Osteoblast (primary cell): ENCODE measurements at regions not wholly inside any gene's neighbourhood (a gene's known extent, or its start where the extent isn't known, plus 50 kb on each side); places are given as distances from the start of the nearest gene placed in this dataset.
A peak's percentile ranks its signal among the peaks of the same experiment; 100 is the strongest.

Experiments used
- DNase-seq: peaks from one replicate; pipeline ENCODE4 v3.0.0; 2011; ENCODE audit warnings: low spot score, mixed read lengths; ENCODE audit not compliant: insufficient read length; ENCODE audit errors: missing footprints
- H2AFZ ChIP-seq: 2 replicates; pipeline ENCODE4 v1.6.0; 2011; ENCODE audit warnings: mild to moderate bottlenecking, low read length
- H3K27ac ChIP-seq: 2 replicates; pipeline ENCODE4 v1.5.1; 2011; ENCODE audit warnings: mild to moderate bottlenecking, low read depth, low read length, moderate library complexity
- H3K27me3 ChIP-seq: 2 replicates; pipeline ENCODE4 v1.6.0; 2012; ENCODE audit warnings: mild to moderate bottlenecking, control low read depth, inconsistent platforms, low read length, moderate library complexity; ENCODE audit not compliant: insufficient read depth
- H3K36me3 ChIP-seq: 2 replicates; pipeline ENCODE4 v1.5.1; 2011; ENCODE audit warnings: mild to moderate bottlenecking, low read length, control low read depth, moderate library complexity; ENCODE audit not compliant: insufficient read depth
- H3K4me1 ChIP-seq: 2 replicates; pipeline ENCODE4 v1.5.1; 2011; ENCODE audit warnings: mild to moderate bottlenecking, low read length, control low read depth, moderate library complexity; ENCODE audit not compliant: insufficient read depth
- H3K4me2 ChIP-seq: 2 replicates; pipeline ENCODE4 v1.6.0; 2011; ENCODE audit warnings: mild to moderate bottlenecking, low read length; ENCODE audit not compliant: insufficient read depth
- H3K4me3 ChIP-seq: fragments of 200-600 bp; sonication (generic); 3 replicates; pipeline ENCODE4 v1.5.1; 2012; ENCODE audit warnings: mild to moderate bottlenecking, low read length, inconsistent platforms; ENCODE audit not compliant: insufficient read depth
- H3K79me2 ChIP-seq: 2 replicates; pipeline ENCODE4 v1.6.0; 2012; ENCODE audit warnings: mild to moderate bottlenecking, low read length, control low read depth, inconsistent platforms; ENCODE audit not compliant: insufficient read depth
- H3K9me3 ChIP-seq: 2 replicates; pipeline ENCODE4 v1.5.1; 2011; ENCODE audit warnings: low read depth, low read length, control low read depth
- H4K20me1 ChIP-seq: 2 replicates; pipeline ENCODE4 v1.6.0; 2012; ENCODE audit warnings: mild to moderate bottlenecking, low read length, control low read depth; ENCODE audit not compliant: insufficient read depth
- TF ChIP-seq, protein P1 (sequence below): IDR thresholded peaks from 2 replicates; pipeline ENCODE4 v1.5.1; 2011; ENCODE audit warnings: mild to moderate bottlenecking, low read depth, low read length, moderate library complexity; ENCODE audit errors: extremely low read depth

DNA sequence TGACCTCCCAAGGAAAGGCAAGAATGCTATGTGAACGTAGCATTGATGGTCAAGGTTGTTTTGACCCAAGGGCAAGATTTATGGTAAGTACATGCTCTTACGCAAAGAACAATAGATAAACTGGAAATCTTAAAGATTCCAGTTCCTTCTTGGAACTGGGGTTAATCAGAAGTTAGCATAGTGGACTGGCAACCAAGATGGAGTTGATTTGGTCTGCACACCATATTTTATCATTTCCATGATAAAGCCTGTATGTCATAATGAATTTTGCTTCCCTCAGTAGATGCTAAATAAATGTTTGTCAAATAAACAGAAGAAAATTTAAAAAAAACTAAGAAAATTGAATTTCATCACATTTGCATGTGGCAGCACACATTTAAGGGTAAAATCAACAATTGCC, 242.4 kb upstream of the MEF2C start:
- Histone ChIP-seq H3K27me3 (no peaks in the 10 kb centered on the region), H4K20me1 (no peaks in the 10 kb centered on the region), H3K36me3 (no peaks in the 10 kb centered on the region), H3K4me3 (no peak overlapping the region), H3K4me2 (no peak overlapping the region), H3K27ac (no peak overlapping the region), H3K9me3 (no peaks in the 10 kb centered on the region), H2AFZ (no peak overlapping the region), H3K79me2 (no peaks in the 10 kb centered on the region), H3K4me1 (no peaks in the 10 kb centered on the region)
- TF ChIP-seq, protein P1, sequence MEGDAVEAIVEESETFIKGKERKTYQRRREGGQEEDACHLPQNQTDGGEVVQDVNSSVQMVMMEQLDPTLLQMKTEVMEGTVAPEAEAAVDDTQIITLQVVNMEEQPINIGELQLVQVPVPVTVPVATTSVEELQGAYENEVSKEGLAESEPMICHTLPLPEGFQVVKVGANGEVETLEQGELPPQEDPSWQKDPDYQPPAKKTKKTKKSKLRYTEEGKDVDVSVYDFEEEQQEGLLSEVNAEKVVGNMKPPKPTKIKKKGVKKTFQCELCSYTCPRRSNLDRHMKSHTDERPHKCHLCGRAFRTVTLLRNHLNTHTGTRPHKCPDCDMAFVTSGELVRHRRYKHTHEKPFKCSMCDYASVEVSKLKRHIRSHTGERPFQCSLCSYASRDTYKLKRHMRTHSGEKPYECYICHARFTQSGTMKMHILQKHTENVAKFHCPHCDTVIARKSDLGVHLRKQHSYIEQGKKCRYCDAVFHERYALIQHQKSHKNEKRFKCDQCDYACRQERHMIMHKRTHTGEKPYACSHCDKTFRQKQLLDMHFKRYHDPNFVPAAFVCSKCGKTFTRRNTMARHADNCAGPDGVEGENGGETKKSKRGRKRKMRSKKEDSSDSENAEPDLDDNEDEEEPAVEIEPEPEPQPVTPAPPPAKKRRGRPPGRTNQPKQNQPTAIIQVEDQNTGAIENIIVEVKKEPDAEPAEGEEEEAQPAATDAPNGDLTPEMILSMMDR: no peak
- no peak for DNase-seq

DNA sequence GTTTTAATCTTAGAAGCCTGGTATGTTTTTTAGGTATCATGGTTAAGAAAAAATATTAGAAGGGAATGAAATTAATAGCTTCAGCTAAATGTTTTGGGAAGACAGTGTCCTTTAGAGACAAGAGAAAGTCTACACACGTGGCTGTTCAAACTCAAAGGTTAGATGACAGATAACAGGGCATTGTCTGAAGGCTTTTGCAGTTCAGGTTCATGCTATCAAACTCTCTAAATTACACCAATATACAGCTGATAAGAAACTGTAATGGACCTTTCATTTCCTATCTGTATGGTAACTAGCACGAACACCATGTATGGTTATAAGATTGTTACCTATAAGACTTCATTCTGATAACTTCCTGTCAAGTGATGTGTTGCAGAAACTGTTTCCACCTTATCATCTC, 240.6 kb upstream of the MEF2C start:
- H3K79me2 ChIP-seq: no peaks in the 10 kb centered on the region
- no peaks in the 10 kb centered on the region for H3K4me1 ChIP-seq

DNA sequence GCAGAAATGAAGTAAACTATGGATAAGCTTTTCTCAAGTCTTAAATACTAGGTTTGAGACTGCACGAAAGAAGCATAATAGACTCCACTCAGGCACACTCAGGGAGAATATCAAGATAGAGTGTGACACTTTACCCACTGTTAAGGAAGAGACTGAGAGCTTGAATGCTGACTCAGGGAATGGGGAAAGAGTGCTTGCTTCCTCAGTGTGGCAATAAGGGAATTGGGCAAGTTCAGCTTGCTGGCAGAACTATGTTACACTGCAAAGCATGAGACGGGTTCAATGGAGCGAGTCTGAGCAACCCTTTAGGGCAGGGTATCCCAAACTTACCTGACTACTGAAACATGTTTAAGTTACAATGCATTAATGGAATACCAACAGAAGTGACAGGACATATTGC, 237.7 kb upstream of the MEF2C start:
- Histone ChIP-seq H3K36me3 (no peaks in the 10 kb centered on the region), H3K27me3 (no peaks in the 10 kb centered on the region), H3K4me3 (no peak overlapping the region), H4K20me1 (no peaks in the 10 kb centered on the region), H3K79me2 (no peaks in the 10 kb centered on the region), H3K4me1 (no peaks in the 10 kb centered on the region), H3K4me2 (no peak overlapping the region), H2AFZ (no peak overlapping the region), H3K9me3 (no peaks in the 10 kb centered on the region), H3K27ac (no peak overlapping the region)
- DNase-seq: no peak
- TF ChIP-seq, protein P1: no peak

More for the DNA sequence above, 240.6 kb upstream of the MEF2C start:
- Histone ChIP-seq H3K36me3 (no peaks in the 10 kb centered on the region), H2AFZ (no peak overlapping the region), H3K4me2 (no peak overlapping the region), H4K20me1 (no peaks in the 10 kb centered on the region), H3K27ac (no peak overlapping the region), H3K9me3 (no peaks in the 10 kb centered on the region), H3K4me3 (no peak overlapping the region), H3K27me3 (no peaks in the 10 kb centered on the region)
- no peak for DNase-seq
- TF ChIP-seq, protein P1: no peak

DNA sequence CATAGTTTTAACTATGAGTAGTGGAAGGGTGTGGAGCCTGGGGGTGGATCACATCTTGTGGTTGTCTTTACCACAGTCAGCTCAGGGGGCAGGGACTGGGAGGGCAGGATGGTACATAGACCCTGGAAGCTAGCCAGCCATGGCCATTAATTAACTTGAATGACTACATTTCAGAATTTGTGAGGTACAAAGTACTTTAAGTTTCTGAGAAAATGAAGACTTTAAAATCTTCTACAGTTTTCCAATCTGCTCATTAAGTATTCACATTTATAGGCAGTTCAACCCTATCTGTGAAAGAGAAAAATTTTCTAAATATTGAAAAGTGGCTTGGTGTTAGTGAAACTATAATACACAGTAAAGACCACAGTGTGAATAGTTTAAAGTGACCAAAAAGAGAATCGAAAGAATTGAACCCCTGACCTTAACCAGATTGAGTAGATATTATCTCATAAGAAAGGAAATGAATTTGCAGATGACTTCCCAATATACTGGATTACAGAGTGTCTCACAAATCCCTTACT, 234.2 kb upstream of the MEF2C start:
- Histone ChIP-seq H3K36me3 (no peaks in the 10 kb centered on the region), H3K79me2 (no peaks in the 10 kb centered on the region), H4K20me1 (no peaks in the 10 kb centered on the region), H3K4me2 (no peak overlapping the region), H2AFZ (no peak overlapping the region), H3K27me3 (no peaks in the 10 kb centered on the region), H3K4me1 (no peaks in the 10 kb centered on the region), H3K27ac (no peak overlapping the region), H3K4me3 (no peak overlapping the region), H3K9me3 (no peaks in the 10 kb centered on the region)
- peak; percentile 30 for DNase-seq
- TF ChIP-seq, protein P1: no peak
